ENCODE measurements at regions not wholly inside any gene's neighbourhood (a gene's known extent, or its start where the extent isn't known, plus 50 kb on each side); places are given as distances from the start of the nearest gene placed in this dataset.

GRCh38 chr4:11497212-11497806 is 68.6 kb upstream of the HS3ST1 start:
- POLR2A ChIA-PET (ENCODE audit: unreplicated experiment): no interaction called here

GRCh38 chr4:11496351-11496829 is 67.7 kb upstream of the HS3ST1 start:
- no peaks in the 10 kb centered on the region for H4K20me1 ChIP-seq (ENCODE audit: low read length)
- H3F3A ChIP-seq (ENCODE audit: low read length, unreplicated experiment): peaks cover 5% of the 10 kb centered on the region
- no peak overlapping the region for H3K4me3 ChIP-seq (ENCODE audit: low read length)
- TF ChIP-seq EZH2phosphoT487 (IDR thresholded peaks at IDR 0.05; ENCODE audit: borderline replicate concordance, low read length) (no peak), CTCF (conservative IDR thresholded peaks at IDR 0.05; ENCODE audit: low read depth, low read length) (no peak), EZH2 (IDR thresholded peaks at IDR 0.05; ENCODE audit: low read length, unreplicated experiment) (no peak)
- ChIA-PET POLR2A (ENCODE audit: unreplicated experiment) (no interaction called here), CTCF (interaction anchor here (0.6 kb wide), 1 partner anchor 21 kb away, joined by 4 read pairs; no protein-coding TSS in a partner anchor)
- H3K27me3 ChIP-seq (ENCODE audit: low read length): no peaks in the 10 kb centered on the region
- H3K9me2 ChIP-seq (replicated peaks; ENCODE audit: low read length): no peaks in the 10 kb centered on the region
- no peaks in the 10 kb centered on the region for H3K79me2 ChIP-seq (ENCODE audit: low read length)
- ATAC-seq (peak; percentile 16; the same call in 1 of the 2 replicates), DNase-seq (peak; percentile 77)
- intact Hi-C loops (cut with micrococcal nuclease): loop anchor here (2.0 kb wide), 1 partner anchor 914 kb away; no protein-coding TSS in a partner anchor
- no peaks in the 10 kb centered on the region for H3K36me3 ChIP-seq (ENCODE audit: low read depth, low read length)
- no peak overlapping the region for H2AFZ ChIP-seq (ENCODE audit: low read length)
- H3K27ac ChIP-seq (ENCODE audit: low read length): peak overlapping the region; percentile 99
- H3K9me3 ChIP-seq (ENCODE audit: low read length): no peaks in the 10 kb centered on the region
- BruUV-seq (replicated peaks): no TSS peak
- H3K4me1 ChIP-seq (ENCODE audit: insufficient read depth, low read length): peaks cover 30% of the 10 kb centered on the region
- H3K4me2 ChIP-seq (ENCODE audit: low read length): peak overlapping the region; percentile 63
- H3K9ac ChIP-seq (ENCODE audit: low read length): peak overlapping the region; percentile 85

More at GRCh38 chr4:11497212-11497806, 68.6 kb upstream of the HS3ST1 start:
- peak; percentile 63 for DNase-seq
- peak overlapping the region; percentile 63 for H3K4me2 ChIP-seq (ENCODE audit: low read length)
- H3K4me3 ChIP-seq (ENCODE audit: low read length): no peak overlapping the region
- H3K27ac ChIP-seq (ENCODE audit: low read length): peak overlapping the region; percentile 99
- no peaks in the 10 kb centered on the region for H4K20me1 ChIP-seq (ENCODE audit: low read length)
- ATAC-seq: peak; percentile 62
- peaks cover 30% of the 10 kb centered on the region for H3K4me1 ChIP-seq (ENCODE audit: insufficient read depth, low read length)
- no peaks in the 10 kb centered on the region for H3K36me3 ChIP-seq (ENCODE audit: low read depth, low read length)
- H3K9me3 ChIP-seq (ENCODE audit: low read length): no peaks in the 10 kb centered on the region
- H3K9me2 ChIP-seq (replicated peaks; ENCODE audit: low read length): no peaks in the 10 kb centered on the region
- H3K79me2 ChIP-seq (ENCODE audit: low read length): no peaks in the 10 kb centered on the region
- BruUV-seq (replicated peaks): TSS peak; percentile 94
- CTCF ChIA-PET: interaction anchor here (0.6 to 1.2 kb wide), 2 partner anchors 10 to 525 kb away, joined by 4 to 6 read pairs; no protein-coding TSS in a partner anchor
- intact Hi-C loops (cut with micrococcal nuclease): loop anchor here (2.0 kb wide), 1 partner anchor 915 kb away; no protein-coding TSS in a partner anchor
- H3K9ac ChIP-seq (ENCODE audit: low read length): peak overlapping the region; percentile 85
- peaks cover 5% of the 10 kb centered on the region for H3F3A ChIP-seq (ENCODE audit: low read length, unreplicated experiment)
- no peak overlapping the region for H2AFZ ChIP-seq (ENCODE audit: low read length)
- H3K27me3 ChIP-seq (ENCODE audit: low read length): no peaks in the 10 kb centered on the region
- TF ChIP-seq EZH2 (IDR thresholded peaks at IDR 0.05; ENCODE audit: low read length, unreplicated experiment) (no peak), CTCF (conservative IDR thresholded peaks at IDR 0.05; ENCODE audit: low read depth, low read length) (peak; percentile 47; the same call in 1 of the 2 replicates)

- H3K79me2 ChIP-seq (ENCODE audit: low read length): no peaks in the 10 kb centered on the region
- no peaks in the 10 kb centered on the region for H3K36me3 ChIP-seq (ENCODE audit: low read depth, low read length)
- H2AFZ ChIP-seq (ENCODE audit: low read length): no peak overlapping the region
- no peak for TF ChIP-seq EZH2phosphoT487 (IDR thresholded peaks at IDR 0.05; ENCODE audit: borderline replicate concordance, low read length)
- no peak for TF ChIP-seq CTCF (conservative IDR thresholded peaks at IDR 0.05; ENCODE audit: low read depth, low read length)
- TF ChIP-seq EZH2 (IDR thresholded peaks at IDR 0.05; ENCODE audit: low read length, unreplicated experiment): no peak
- DNase-seq (no peak), ATAC-seq (no peak)
- no peaks in the 10 kb centered on the region for H3K9me3 ChIP-seq (ENCODE audit: low read length)
- peaks cover 5% of the 10 kb centered on the region for H3F3A ChIP-seq (ENCODE audit: low read length, unreplicated experiment)
- H3K4me2 ChIP-seq (ENCODE audit: low read length): no peak overlapping the region
- H3K9ac ChIP-seq (ENCODE audit: low read length): peak overlapping the region; percentile 40; the same call in 1 of the 2 replicates
- no peak overlapping the region for H3K4me3 ChIP-seq (ENCODE audit: low read length)
- H3K27me3 ChIP-seq (ENCODE audit: low read length): no peaks in the 10 kb centered on the region
- no TSS peak for BruUV-seq (replicated peaks)
- CTCF ChIA-PET: no interaction called here
- H3K9me2 ChIP-seq (replicated peaks; ENCODE audit: low read length): no peaks in the 10 kb centered on the region
- peaks cover 30% of the 10 kb centered on the region for H3K4me1 ChIP-seq (ENCODE audit: insufficient read depth, low read length)
- peak overlapping the region; percentile 99 for H3K27ac ChIP-seq (ENCODE audit: low read length)
- POLR2A ChIA-PET (ENCODE audit: unreplicated experiment): no interaction called here
- no peaks in the 10 kb centered on the region for H4K20me1 ChIP-seq (ENCODE audit: low read length)
- intact Hi-C loops (cut with micrococcal nuclease): loop anchor here (2.0 kb wide), 1 partner anchor 913 kb away; no protein-coding TSS in a partner anchor
Measured at GRCh38 chr4:11495818-11496217, 67.1 kb upstream of the HS3ST1 start.

Data from PC-3 (cell line).